ENCODE measurements at regions not wholly inside any gene's neighbourhood (a gene's known extent, or its start where the extent isn't known, plus 50 kb on each side); places are given as distances from the start of the nearest gene placed in this dataset.
A peak's percentile ranks its signal among the peaks of the same experiment; 100 is the strongest.

DNA sequence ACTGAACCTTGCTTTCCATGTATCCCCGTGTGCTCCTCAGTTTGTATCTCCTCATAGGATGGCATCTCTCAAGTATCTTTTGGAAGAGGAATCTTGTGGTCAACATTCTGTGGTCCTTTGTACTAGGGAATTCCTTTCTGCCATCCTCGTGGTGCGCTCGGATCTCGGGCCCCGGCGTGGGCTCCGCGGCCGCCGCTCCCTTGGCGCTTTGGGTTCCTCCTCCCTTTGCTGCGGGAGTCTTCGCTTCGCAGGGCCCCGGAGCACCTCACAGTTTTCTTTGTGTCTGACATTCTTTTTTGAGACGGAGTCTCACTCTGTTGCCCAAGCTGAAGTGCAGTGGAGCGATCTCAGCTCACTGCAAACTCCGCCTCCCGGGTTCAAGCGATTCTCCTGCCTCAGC, 264.7 kb downstream of the IRS2 start:
- no peak for DNase-seq (ENCODE audit: low spot score)

DNA sequence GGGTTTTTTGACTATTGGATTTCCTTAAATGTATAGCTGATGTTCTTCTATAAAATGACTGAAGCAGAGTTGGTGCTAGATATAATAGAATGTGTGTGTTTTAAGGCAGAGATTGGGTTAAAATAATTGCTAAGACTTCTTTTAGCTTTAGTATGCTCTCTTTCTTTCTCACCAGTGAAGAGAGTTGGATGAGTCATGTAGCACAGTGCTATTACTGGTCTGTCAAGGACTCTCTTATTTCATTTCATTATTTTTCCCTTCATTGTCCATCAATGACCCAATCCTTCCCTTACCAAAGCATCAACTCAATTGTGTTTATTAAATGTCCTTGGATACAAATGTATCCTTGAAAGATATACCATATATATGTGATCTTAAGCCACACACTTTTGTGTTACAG, 268.9 kb downstream of the IRS2 start:
- DNase-seq (ENCODE audit: low spot score), result no peak

DNA sequence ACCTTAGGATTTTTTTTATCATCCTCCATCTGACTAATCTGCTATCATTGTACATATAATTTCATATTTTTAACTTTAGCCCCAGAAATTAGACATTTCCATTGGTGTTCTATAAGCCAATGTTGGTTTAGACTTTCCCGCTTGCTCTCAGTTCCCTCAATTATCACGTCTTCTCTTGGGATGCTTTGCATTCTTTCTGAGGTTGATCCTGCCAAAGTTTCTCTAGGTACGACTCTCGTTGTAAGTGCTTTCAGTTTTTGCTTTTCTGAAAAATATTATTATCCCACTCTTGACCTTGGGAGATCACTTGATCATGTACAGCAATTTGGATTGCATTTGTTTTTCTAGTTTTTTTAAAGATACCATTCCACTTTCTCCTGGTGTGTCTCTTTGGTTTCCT, 270.2 kb downstream of the IRS2 start:
- no peak for DNase-seq (ENCODE audit: low spot score)

DNA sequence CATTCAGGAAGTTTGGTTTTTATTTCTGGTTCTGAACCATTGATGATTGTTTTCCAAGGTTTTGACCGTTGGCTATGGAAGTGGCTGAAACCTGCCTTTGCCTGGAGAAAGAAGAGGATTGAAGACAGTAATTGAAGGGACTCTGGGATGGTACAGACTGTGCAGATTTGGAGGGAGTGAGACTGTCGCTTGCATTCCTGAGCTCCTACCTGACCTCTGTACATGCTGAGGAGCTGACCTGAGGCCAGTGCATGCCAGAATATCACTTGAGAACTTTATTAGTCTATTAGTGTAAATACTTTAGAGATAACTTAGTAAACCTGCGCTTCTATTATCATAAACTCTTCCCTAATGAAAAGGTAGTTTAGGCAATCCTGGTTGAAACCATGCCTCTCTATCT, 276.4 kb downstream of the IRS2 start:
- no peak for DNase-seq (ENCODE audit: low spot score)

DNA sequence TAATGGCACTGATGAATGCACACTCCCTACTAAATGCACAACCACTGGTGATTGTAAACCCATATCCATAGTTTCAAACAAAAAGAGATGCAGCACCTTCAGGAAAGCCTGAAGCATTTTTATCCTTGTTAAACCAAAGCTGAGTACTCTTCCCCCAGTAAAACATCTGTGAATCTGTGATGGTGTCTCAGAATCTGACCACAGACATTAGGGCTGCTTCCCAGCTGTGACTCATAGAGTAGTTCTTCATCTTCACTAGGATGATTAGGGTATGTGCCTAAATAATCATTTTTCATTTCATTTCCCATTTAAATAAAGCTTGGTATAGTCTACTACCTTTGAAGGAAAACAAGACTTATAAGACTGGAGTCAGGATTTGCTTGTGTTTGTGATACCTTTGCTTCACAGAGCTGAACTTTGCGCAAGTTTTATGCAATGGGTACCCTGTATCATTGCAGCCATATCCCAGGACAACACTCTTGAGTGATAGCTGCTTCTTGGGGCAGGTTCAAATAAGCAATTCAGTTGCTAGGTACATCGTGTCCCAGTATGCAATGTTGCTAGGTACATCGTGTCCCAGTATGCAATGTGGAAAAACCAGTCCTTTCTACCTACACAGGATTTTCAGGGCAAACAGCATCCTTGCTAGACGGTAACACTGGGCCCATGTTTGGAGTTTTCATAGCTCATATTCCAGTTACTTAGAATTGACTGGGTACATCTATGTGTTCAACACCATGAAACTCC, 277.1 kb downstream of the IRS2 start:
- no peak for DNase-seq (ENCODE audit: low spot score)

DNA sequence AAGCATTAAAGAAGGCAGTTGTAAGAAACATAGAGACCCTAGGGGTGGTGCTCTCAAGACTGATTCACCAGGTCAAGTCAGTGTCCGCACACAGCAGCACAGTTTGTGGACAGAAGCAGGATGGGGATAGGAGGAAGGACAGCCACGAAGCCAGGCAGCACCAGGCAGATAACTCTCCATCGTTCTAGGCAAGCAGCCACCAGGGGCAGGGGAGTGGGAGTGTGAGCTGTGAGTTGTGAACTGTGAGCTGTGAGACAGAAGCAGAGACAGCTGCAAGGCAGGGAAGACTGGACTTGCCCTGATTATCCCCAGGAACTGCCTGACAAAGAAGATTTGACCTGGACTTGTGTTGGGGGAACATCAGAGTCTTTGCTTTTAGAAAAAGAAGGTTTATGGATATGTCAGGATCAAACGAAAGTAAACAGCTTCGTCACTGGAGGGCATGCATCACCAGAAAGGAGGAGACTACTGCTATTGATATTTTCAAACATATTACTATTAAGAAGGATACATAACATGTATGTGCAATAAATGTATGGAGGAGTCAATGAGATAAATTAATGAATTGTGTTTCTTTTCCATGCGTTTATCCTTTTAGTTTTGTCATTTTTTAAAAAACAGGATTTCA, 286.1 kb downstream of the IRS2 start:
- DNase-seq (ENCODE audit: low spot score), result peak; percentile 67

DNA sequence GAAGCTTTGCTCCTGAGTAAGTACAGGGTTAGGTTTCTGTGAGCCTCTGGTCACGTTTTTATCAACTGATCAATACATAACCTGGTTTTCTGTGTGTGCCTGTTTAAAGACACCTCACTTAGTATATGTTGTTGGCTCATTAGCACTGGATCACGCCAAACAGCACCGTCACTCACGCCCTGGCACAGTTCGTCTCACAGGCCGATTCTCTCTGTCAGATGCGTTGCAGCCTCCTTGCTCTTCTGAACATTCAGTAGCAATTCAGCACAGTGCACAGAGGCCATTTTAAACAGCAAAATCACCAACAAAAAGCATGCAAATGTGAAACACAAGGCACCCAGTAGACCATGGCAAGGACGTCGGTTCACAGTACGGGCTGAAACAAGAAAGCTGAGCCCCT, 288.5 kb downstream of the IRS2 start:
- no peak for DNase-seq (ENCODE audit: low spot score)

DNA sequence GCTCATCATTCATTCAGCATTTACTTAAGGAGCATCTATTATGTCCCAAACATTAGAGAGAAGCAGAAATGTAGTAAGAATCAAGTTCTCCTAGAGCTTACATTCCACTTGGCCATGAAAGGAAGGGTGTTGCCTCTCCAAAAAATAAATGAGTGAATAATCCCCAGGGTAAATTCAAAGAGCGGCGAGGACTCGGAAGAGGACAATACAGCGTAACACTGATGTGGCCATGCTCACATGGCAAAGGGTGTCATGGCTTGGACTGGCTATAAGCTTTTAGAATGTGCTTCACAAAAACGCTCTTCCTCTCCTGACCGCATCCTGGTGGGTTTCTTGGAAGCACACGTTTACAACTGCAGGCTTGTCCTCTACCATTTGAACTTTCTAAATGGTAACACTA, 290.2 kb downstream of the IRS2 start:
- DNase-seq (ENCODE audit: low spot score), result no peak

DNA sequence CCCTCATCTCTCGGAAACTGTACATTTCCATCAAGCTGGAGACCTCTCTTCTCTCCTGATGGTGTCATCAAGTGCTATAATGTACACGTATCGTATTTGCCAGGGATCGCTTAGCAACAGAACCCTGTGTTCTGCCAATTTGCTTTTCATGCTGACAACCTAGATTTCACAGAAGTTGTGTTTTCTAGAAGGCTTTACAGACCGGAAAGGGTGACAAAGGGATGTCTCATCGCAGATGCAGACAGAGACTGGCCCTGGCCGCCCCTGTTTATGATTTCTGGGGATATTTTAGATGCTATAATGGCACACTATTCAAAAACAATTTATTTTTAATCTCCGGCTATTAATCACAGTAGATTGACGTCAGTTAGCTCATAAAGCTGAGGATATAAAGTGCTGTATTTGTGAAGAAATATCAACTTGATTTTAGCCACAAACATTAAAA, 291.4 kb downstream of the IRS2 start:
- no peak for DNase-seq (ENCODE audit: low spot score)

DNA sequence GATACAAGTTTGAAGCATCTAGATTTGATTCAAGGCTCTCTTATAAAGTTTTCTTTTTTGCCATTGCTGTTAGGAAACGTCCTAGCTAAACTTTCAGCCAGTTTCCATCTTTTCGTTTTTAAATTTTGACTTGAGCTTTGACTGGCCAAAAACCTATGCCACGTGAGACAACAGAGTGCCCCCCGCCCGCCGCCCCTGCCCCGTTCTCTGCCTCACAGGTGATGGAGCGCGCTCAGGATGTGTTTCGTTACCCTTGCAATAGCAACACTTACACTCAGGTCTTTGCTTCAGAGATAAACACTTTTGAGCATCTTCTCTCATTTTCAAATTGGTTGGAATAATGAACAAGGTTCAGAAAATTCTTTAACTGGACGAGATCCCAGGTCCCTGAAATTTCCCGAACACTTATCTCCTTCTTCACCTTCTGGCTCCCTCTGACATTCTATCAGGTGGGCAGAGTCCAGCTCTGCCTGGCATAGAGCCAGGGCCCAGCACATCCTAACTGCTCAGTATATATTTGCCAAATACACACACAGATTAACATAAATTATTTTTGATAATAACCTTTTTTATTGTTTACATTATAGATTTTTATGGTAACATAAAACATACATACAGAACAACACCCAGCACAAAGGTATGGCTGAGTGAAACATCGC, 301.1 kb downstream of the IRS2 start:
- DNase-seq (ENCODE audit: low spot score), result no peak

DNA sequence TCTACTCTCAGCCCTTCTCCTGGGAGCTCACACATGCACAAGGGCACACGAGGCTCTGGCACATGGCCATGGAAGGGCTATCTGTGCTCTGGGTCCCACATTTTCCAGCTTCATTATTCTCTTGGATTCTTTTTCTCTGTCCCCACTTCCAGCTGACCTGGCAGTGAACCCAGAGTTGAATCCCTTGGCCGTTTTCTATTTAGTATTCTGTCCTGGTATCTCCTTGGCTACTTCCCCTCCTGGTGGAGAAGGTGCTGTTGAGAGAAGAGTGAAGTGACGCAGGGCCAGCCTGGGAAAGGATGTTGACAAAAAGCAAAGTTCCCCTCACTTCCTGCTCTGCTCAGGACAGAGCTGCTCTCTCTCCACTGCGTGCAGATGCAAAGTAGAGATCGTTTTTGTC, 303.1 kb downstream of the IRS2 start:
- DNase-seq (ENCODE audit: low spot score), result no peak

DNA sequence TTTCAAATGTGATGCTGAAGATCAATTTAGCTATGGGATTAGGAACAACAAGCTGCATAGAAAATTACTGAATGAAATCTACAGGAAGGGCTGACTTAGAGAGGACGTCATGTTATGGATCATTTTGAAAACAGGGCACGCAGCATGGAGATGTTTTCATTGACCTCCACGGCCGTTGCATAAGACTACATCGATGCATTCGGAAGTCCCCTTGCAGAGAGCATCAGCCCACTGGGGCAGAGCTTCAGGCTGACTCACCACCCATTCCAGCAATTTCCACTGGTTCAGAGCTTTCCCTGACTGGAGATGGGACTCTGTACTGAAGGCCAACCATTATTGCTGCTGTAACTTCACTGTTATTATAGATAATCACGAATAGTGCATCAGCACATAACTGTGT, 305.3 kb downstream of the IRS2 start:
- no peak for DNase-seq (ENCODE audit: low spot score)

DNA sequence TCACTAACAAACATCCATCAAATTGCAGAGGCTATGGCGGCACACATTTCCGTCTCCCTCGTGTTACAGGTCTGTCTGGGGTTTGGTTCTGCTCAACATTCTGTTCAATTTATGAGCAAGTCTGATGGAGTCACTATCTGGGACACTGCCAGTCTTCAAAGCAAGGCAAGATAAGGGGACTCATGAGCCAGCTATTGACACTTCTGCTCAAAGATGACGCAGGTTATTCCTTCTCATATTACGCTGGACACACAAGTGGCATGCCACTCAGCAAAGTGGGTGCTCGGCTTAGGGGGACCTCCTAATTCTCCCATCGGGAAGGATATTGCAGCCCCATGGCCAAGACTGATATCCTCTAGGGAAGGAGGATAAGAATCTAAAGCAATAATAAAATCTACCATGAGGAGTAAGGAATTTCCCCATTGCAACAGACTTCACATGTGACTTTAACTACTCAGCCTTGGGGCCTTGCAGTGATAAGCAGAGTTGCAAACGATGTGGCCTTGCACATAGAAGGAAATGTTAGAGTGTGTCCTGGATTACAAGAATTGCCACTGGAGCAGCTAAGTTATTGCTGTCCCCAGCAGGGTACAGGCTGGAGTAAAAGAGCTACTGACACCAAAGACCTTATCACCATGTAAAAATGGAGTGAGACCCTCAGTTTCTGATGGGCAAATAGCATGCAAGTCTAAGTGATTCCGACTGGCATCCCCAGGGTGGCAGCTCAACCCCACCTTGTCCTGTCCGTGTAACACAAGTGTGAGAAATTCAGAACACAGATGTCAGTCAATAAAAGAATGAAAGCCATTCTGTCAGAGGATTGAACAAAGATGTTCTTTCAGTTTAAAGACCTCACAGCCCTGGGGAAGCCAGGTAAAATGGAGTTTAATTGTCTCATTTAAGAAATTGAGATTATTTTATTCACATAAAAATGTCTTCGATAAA, 306.1 kb downstream of the IRS2 start:
- DNase-seq (ENCODE audit: low spot score), result no peak

DNA sequence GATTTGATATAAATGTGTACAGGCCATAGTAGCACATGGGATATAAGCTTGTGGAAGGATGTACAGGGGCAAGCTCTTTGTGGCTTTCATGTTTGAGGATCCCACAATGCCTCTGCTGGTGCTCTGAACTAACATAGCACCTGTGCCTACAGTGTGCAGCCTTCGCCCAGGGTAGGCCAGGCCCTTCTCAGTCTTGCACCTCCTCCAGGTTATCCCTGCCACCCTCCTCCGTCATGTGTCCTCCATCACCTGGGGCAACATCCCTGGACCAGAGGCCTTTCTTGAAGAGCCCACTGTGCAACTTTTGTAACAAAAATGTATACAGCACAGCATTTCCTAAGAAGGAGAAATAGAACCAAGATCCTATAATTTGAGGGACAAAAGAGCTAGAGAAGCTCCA, 306.8 kb downstream of the IRS2 start:
- DNase-seq (ENCODE audit: low spot score), result no peak

DNA sequence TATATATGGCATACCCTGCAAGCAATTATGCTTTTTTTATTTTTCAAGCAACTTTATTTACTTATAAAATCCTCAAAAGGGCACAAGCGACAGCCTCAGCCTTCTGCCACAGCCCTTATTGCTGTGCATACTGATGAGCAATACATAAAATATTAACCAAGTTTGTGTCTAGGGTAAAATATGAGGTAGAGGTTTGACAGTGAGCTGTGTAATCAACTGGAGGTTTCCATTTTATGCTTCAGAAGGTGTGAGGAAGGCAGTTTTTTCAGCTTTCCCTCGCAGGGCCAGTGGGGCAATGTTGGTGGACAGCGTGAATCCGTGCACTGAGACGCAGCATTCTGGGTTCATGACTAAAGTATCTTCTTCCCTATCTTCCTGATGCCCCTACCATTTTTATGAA, 310.4 kb downstream of the IRS2 start:
- no peak for DNase-seq (ENCODE audit: low spot score)

DNA sequence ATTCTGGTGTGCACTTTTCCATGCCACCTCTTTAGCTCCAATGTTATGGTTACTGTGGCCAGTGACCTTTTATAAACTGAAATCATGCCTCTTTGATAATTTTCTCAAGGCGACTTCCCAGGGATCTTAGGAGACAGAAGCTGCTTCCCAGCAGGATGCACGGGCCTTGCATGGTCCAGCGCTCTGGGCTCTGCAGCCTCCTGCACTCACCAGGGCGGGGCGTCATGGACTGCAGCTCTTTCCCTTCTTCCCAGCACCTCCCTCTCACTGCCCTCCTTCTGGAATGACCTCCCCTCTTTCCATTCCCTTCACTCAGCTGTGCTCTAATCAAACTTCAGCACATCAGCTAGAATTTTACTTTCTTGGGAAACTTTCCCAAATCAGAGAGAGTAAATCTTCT, 318.3 kb downstream of the IRS2 start:
- DNase-seq (ENCODE audit: low spot score), result no peak

DNA sequence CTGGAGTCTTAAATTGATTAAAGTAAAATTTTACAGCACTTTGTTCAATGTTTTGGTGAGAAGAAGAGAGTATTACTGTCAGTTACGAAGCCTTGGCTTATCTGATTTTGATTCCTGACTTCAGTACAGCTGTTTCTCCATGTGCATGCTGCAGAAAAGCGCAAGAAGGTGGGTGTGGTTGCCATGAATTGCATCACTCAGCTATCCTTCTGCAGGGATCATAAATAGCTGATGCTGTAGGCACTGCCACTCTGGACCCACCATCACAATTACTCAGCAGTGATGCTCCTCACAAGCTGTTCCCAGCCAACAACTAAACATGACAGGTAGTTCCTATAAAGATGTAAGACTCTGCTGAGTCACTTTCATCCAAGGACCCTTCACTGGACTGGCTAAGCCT, 321.2 kb downstream of the IRS2 start:
- DNase-seq (ENCODE audit: low spot score), result no peak

DNA sequence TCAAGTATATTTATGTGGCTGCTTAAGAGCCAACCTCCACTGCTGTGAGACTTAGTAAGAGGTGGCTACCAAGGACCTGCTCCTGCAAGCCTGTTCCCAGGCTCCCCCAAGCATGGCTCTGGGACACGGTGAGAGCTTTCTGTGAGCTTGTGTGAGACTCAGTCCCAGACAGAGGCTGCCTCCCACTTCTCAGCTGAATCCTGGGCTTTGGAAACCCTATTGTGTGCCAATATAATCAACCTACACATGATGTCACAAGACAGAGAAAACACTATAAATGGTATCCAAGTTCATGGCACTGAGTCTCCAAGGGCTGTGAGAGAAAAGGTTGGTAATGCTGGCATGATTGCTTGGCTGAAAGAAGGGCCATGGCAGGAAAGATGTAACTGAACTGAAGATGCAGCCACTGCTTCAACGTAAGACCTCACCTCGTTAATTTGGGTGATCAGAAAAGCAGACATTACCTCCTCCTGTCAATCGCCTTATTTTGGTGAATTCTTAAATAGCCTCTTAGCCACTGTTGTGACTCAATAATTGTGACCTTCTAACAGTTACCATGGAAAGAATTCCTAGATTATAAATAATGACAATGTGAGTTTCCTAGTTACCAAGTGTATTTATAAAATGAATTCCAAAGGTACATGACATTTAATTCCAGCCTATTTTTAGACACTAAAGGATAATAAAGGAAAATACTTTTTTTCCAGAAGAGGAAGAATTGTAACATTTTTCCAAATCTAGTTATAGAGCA, 332.0 kb downstream of the IRS2 start:
- no peak for DNase-seq (ENCODE audit: low spot score)

DNA sequence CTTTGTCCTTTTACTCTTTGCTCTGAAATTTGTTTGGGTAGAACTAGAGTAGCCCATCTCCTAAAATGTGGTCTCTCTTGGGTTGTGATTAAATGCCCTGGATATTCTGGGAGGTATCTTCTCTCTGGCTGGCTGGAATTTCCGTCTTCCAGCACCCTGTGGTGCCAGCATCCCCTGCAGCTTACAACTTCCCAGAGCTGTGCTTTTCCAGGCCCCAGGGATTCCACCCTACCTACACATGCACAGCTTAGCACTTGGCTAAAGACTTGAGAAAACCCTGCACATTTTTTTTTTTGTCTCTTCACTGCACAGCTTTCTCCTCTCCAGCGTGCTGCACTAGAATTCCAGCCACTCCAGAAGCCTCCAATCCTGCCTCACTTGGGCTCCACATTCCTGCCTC, 334.7 kb downstream of the IRS2 start:
- DNase-seq (ENCODE audit: low spot score), result no peak

DNA sequence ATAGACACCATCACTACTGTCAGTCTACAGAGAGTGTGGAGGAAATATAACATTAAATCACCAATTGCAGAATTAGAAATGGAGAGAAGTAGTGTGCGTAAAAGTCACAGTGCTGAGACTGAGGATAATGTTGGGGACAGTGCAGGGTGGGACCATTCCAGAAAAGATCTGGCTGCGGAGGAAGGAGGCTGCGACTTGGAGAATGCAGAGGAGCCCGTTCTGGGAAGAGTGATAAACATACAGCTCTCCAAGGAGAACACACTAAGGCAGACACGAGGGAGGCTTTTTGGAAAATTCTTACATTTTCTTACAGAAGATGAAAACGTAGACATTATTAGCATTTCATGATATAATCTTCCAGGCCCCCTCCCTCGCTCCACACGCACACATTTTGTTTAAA, 337.8 kb downstream of the IRS2 start:
- no peak for DNase-seq (ENCODE audit: low spot score)

DNA sequence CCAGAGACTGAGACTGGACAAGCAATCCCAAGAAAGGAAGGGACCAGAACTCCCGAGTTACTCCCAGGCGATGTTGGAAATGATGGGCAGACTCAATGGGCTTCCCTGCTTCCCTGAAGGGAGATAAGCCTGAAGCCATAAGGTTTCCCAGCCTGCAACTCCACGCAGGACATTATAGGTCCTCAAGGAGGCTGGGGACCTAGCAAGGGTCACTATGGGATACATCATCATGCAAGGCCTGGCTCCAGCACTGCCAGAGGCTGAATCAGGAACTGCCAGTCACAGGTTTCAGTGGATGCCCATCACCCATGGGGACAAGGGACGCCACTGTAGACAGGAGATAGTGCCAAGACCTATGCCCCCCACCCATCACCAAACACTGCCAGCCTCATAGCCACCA, 338.7 kb downstream of the IRS2 start:
- no peak for DNase-seq (ENCODE audit: low spot score)

DNA sequence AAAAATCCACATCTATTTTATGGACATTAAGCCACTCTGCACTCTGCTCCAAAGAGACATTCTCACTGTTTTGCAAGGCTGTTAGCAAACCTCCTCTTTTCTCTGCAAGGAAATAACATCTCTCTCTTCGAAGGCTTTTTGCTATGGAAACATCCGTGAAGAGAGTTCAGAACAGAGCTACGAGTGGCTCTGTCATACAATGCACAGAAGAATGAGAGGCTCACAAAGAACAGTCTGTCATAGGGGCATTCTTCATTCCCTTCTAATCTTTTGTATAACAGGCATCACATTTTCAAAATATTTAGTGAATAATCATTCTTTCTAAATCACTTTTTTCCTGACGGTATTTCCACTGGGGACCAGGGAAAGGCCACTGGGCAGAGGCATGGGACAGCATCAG, 346.1 kb downstream of the IRS2 start:
- no peak for DNase-seq (ENCODE audit: low spot score)

All from ecto neural progenitor cell (in vitro differentiated cells).